ENCODE measurements at regions not wholly inside any gene's neighbourhood (a gene's known extent, or its start where the extent isn't known, plus 50 kb on each side); places are given as distances from the start of the nearest gene placed in this dataset.
A peak's percentile ranks its signal among the peaks of the same experiment; 100 is the strongest.

GRCh38 chr10:21463436-21463835 is 62.0 kb downstream of the SKIDA1 start:
- Histone ChIP-seq H3K36me3 (ENCODE audit: insufficient read depth, low read length) (no peaks in the 10 kb centered on the region), H3K9me3 (ENCODE audit: low read depth, low read length) (no peaks in the 10 kb centered on the region), H3K4me1 (ENCODE audit: insufficient read depth, low read length) (no peaks in the 10 kb centered on the region), H3K27me3 (ENCODE audit: insufficient read depth, low read length) (no peaks in the 10 kb centered on the region), H3K79me2 (ENCODE audit: insufficient read depth, low read length) (no peaks in the 10 kb centered on the region), H2AFZ (ENCODE audit: low read length) (no peak overlapping the region), H3K4me2 (ENCODE audit: insufficient read depth, low read length) (no peak overlapping the region), H4K20me1 (ENCODE audit: insufficient read depth, low read length) (no peaks in the 10 kb centered on the region), H3K27ac (ENCODE audit: low read depth, low read length) (no peak overlapping the region), H3K4me3 (ENCODE audit: insufficient read depth, low read length) (no peak overlapping the region)
- DNase-seq (ENCODE audit: insufficient read length, low spot score, missing footprints), result no peak
- TF ChIP-seq, protein P1, sequence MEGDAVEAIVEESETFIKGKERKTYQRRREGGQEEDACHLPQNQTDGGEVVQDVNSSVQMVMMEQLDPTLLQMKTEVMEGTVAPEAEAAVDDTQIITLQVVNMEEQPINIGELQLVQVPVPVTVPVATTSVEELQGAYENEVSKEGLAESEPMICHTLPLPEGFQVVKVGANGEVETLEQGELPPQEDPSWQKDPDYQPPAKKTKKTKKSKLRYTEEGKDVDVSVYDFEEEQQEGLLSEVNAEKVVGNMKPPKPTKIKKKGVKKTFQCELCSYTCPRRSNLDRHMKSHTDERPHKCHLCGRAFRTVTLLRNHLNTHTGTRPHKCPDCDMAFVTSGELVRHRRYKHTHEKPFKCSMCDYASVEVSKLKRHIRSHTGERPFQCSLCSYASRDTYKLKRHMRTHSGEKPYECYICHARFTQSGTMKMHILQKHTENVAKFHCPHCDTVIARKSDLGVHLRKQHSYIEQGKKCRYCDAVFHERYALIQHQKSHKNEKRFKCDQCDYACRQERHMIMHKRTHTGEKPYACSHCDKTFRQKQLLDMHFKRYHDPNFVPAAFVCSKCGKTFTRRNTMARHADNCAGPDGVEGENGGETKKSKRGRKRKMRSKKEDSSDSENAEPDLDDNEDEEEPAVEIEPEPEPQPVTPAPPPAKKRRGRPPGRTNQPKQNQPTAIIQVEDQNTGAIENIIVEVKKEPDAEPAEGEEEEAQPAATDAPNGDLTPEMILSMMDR (IDR thresholded peaks at IDR 0.05; ENCODE audit: extremely low read depth, low read depth, low read length), result no peak

GRCh38 chr10:21458126-21458871 is 67.2 kb downstream of the SKIDA1 start:
- Histone ChIP-seq H3K27ac (ENCODE audit: low read depth, low read length) (no peak overlapping the region), H3K27me3 (ENCODE audit: insufficient read depth, low read length) (no peaks in the 10 kb centered on the region), H4K20me1 (ENCODE audit: insufficient read depth, low read length) (no peaks in the 10 kb centered on the region), H3K4me3 (ENCODE audit: insufficient read depth, low read length) (no peak overlapping the region), H3K4me1 (ENCODE audit: insufficient read depth, low read length) (no peaks in the 10 kb centered on the region), H2AFZ (ENCODE audit: low read length) (no peak overlapping the region), H3K9me3 (ENCODE audit: low read depth, low read length) (peaks cover 7% of the 10 kb centered on the region), H3K79me2 (ENCODE audit: insufficient read depth, low read length) (no peaks in the 10 kb centered on the region), H3K4me2 (ENCODE audit: insufficient read depth, low read length) (no peak overlapping the region), H3K36me3 (ENCODE audit: insufficient read depth, low read length) (no peaks in the 10 kb centered on the region)
- TF ChIP-seq, protein P1 (IDR thresholded peaks at IDR 0.05; ENCODE audit: extremely low read depth, low read depth, low read length), result no peak
- peak; percentile 80 for DNase-seq (ENCODE audit: insufficient read length, low spot score, missing footprints)

DNA sequence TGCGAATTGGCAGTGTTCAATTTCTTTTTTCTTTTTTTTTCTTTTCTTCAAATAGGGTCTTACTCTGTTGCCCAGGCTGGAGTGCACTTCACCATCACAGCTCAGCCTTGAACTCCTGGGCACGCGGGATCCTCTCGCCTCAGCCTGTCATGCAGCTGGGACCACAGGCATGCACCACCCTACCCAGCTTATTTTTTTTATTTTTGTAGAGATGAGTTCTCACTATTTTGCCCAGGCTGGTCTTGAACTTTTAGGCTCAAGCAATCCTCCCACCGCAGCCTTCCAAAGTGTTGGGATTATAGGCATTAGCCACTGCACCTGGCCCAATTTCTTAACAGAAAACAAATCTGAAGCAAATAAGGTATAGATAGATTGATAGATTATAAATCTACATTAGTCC is 69.3 kb downstream of the SKIDA1 start:
- Histone ChIP-seq H3K4me2 (ENCODE audit: insufficient read depth, low read length) (no peak overlapping the region), H3K4me1 (ENCODE audit: insufficient read depth, low read length) (no peaks in the 10 kb centered on the region), H3K27me3 (ENCODE audit: insufficient read depth, low read length) (no peaks in the 10 kb centered on the region), H3K79me2 (ENCODE audit: insufficient read depth, low read length) (no peaks in the 10 kb centered on the region), H4K20me1 (ENCODE audit: insufficient read depth, low read length) (no peaks in the 10 kb centered on the region), H3K9me3 (ENCODE audit: low read depth, low read length) (peaks cover 7% of the 10 kb centered on the region), H2AFZ (ENCODE audit: low read length) (no peak overlapping the region), H3K4me3 (ENCODE audit: insufficient read depth, low read length) (no peak overlapping the region), H3K27ac (ENCODE audit: low read depth, low read length) (no peak overlapping the region), H3K36me3 (ENCODE audit: insufficient read depth, low read length) (no peaks in the 10 kb centered on the region)
- TF ChIP-seq, protein P1 (IDR thresholded peaks at IDR 0.05; ENCODE audit: extremely low read depth, low read depth, low read length), result no peak
- DNase-seq (ENCODE audit: insufficient read length, low spot score, missing footprints), result no peak

GRCh38 chr10:21452203-21452602 is 73.3 kb downstream of the SKIDA1 start:
- Histone ChIP-seq H3K36me3 (ENCODE audit: insufficient read depth, low read length) (no peaks in the 10 kb centered on the region), H3K4me2 (ENCODE audit: insufficient read depth, low read length) (no peak overlapping the region), H3K27me3 (ENCODE audit: insufficient read depth, low read length) (no peaks in the 10 kb centered on the region), H3K4me1 (ENCODE audit: insufficient read depth, low read length) (no peaks in the 10 kb centered on the region), H3K79me2 (ENCODE audit: insufficient read depth, low read length) (no peaks in the 10 kb centered on the region), H3K4me3 (ENCODE audit: insufficient read depth, low read length) (no peak overlapping the region), H3K9me3 (ENCODE audit: low read depth, low read length) (peaks cover 7% of the 10 kb centered on the region), H2AFZ (ENCODE audit: low read length) (no peak overlapping the region), H4K20me1 (ENCODE audit: insufficient read depth, low read length) (no peaks in the 10 kb centered on the region), H3K27ac (ENCODE audit: low read depth, low read length) (no peak overlapping the region)
- TF ChIP-seq, protein P1 (IDR thresholded peaks at IDR 0.05; ENCODE audit: extremely low read depth, low read depth, low read length), result no peak
- no peak for DNase-seq (ENCODE audit: insufficient read length, low spot score, missing footprints)
